BLaER1 (cell line): ENCODE measurements at regions not wholly inside any gene's neighbourhood (a gene's known extent, or its start where the extent isn't known, plus 50 kb on each side); places are given as distances from the start of the nearest gene placed in this dataset.

Source experiments
- H3K27ac ChIP-seq: shearing (Covaris generic); formaldehyde crosslinking; 2 replicates; pipeline ENCODE4 v1.8.1; 2022
- H3K27me3 ChIP-seq: shearing (Covaris generic); formaldehyde crosslinking; 2 replicates; pipeline ENCODE4 v1.8.1; 2022
- H3K36me3 ChIP-seq: shearing (Covaris generic); formaldehyde crosslinking; 2 replicates; pipeline ENCODE4 v1.8.1; 2022
- H3K4me1 ChIP-seq: shearing (Covaris generic); formaldehyde crosslinking; 2 replicates; pipeline ENCODE4 v1.8.1; 2022
- H3K4me2 ChIP-seq: shearing (Covaris generic); formaldehyde crosslinking; 2 replicates; pipeline ENCODE4 v1.8.1; 2022
- H3K4me3 ChIP-seq: shearing (Covaris generic); formaldehyde crosslinking; 2 replicates; pipeline ENCODE4 v1.8.1; 2022
- H3K9ac ChIP-seq: shearing (Covaris generic); formaldehyde crosslinking; 2 replicates; pipeline ENCODE4 v1.8.1; 2022
- H3K9me3 ChIP-seq: shearing (Covaris generic); formaldehyde crosslinking; 2 replicates; pipeline ENCODE4 v1.8.1; 2022
- H4K20me1 ChIP-seq: shearing (Covaris generic); formaldehyde crosslinking; 2 replicates; pipeline ENCODE4 v1.8.1; 2022
- Cebpa-rat ChIP-seq: shearing (Covaris generic); IDR thresholded peaks from 2 replicates; pipeline ENCODE4 v1.8.1; 2022

- Histone ChIP-seq H3K27me3 (no peaks in the 10 kb centered on the region), H3K4me3 (no peak overlapping the region), H3K9ac (no peak overlapping the region), H3K4me1 (peaks cover 66% of the 10 kb centered on the region), H3K27ac (no peak overlapping the region), H4K20me1 (no peaks in the 10 kb centered on the region), H3K4me2 (no peak overlapping the region), H3K36me3 (peaks cover 37% of the 10 kb centered on the region), H3K9me3 (peaks cover 17% of the 10 kb centered on the region)
- no peak for TF ChIP-seq Cebpa-rat
These were observed 95.8 kb upstream of the FOXA2 start for GRCh38 chr20:22680031-22680740.

- no peaks in the 10 kb centered on the region for H3K27me3 ChIP-seq
- H3K4me2 ChIP-seq = peak overlapping the region; percentile 89
- H3K9me3 ChIP-seq = peaks cover 17% of the 10 kb centered on the region
- TF ChIP-seq Cebpa-rat = no peak
- no peak overlapping the region for H3K4me3 ChIP-seq
- H3K36me3 ChIP-seq = peaks cover 37% of the 10 kb centered on the region
- no peak overlapping the region for H3K9ac ChIP-seq
- H4K20me1 ChIP-seq = no peaks in the 10 kb centered on the region
- H3K4me1 ChIP-seq = peaks cover 64% of the 10 kb centered on the region
- H3K27ac ChIP-seq = no peak overlapping the region
These were observed 97.3 kb upstream of the FOXA2 start for GRCh38 chr20:22681591-22682248.

- no peak for TF ChIP-seq Cebpa-rat
- Histone ChIP-seq H3K4me3 (no peak overlapping the region), H4K20me1 (no peaks in the 10 kb centered on the region), H3K36me3 (peaks cover 32% of the 10 kb centered on the region), H3K9me3 (peaks cover 17% of the 10 kb centered on the region), H3K4me2 (peak overlapping the region; percentile 89), H3K27me3 (no peaks in the 10 kb centered on the region), H3K9ac (peak overlapping the region; percentile 93; the same call in 1 of the 2 replicates), H3K4me1 (peaks cover 58% of the 10 kb centered on the region), H3K27ac (peak overlapping the region; percentile 99)
These were observed 98.0 kb upstream of the FOXA2 start for GRCh38 chr20:22682381-22682780.

GRCh38 chr20:22684072-22684762 lies 99.8 kb upstream of the FOXA2 start:
- peak overlapping the region; percentile 67 for H3K4me3 ChIP-seq
- H3K9me3 ChIP-seq = peaks cover 7% of the 10 kb centered on the region
- peak overlapping the region; percentile 99 for H3K27ac ChIP-seq
- peak overlapping the region; percentile 89 for H3K4me2 ChIP-seq
- H3K36me3 ChIP-seq = peaks cover 14% of the 10 kb centered on the region
- H4K20me1 ChIP-seq = no peaks in the 10 kb centered on the region
- peaks cover 55% of the 10 kb centered on the region for H3K4me1 ChIP-seq
- H3K9ac ChIP-seq = peak overlapping the region; percentile 93
- TF ChIP-seq Cebpa-rat = no peak
- no peaks in the 10 kb centered on the region for H3K27me3 ChIP-seq

- H3K27me3 ChIP-seq = no peaks in the 10 kb centered on the region
- no peaks in the 10 kb centered on the region for H3K9me3 ChIP-seq
- peak overlapping the region; percentile 99 for H3K27ac ChIP-seq
- no peaks in the 10 kb centered on the region for H4K20me1 ChIP-seq
- TF ChIP-seq Cebpa-rat = no peak
- H3K4me1 ChIP-seq = peaks cover 61% of the 10 kb centered on the region
- peaks cover 7% of the 10 kb centered on the region; the same call in 1 of the 2 replicates for H3K36me3 ChIP-seq
- peak overlapping the region; percentile 89 for H3K4me2 ChIP-seq
- H3K9ac ChIP-seq = peak overlapping the region; percentile 93
- peak overlapping the region; percentile 67 for H3K4me3 ChIP-seq
These were observed 100.5 kb upstream of the FOXA2 start for GRCh38 chr20:22684763-22685443.

GRCh38 chr20:22686097-22686496 lies 101.7 kb upstream of the FOXA2 start:
- H3K27me3 ChIP-seq = no peaks in the 10 kb centered on the region
- H3K4me1 ChIP-seq = peaks cover 66% of the 10 kb centered on the region
- peak overlapping the region; percentile 89 for H3K4me2 ChIP-seq
- H4K20me1 ChIP-seq = no peaks in the 10 kb centered on the region
- H3K4me3 ChIP-seq = no peak overlapping the region
- H3K9ac ChIP-seq = no peak overlapping the region
- H3K36me3 ChIP-seq = no peaks in the 10 kb centered on the region
- 0 out of 2 replicates have a peak overlapping the region, but pooled peaks have one; percentile 99 for H3K27ac ChIP-seq
- no peak for TF ChIP-seq Cebpa-rat
- H3K9me3 ChIP-seq = no peaks in the 10 kb centered on the region

GRCh38 chr20:22687676-22688349 lies 103.4 kb upstream of the FOXA2 start:
- no peak for TF ChIP-seq Cebpa-rat
- no peaks in the 10 kb centered on the region for H3K27me3 ChIP-seq

GRCh38 chr20:22688485-22688884 lies 104.1 kb upstream of the FOXA2 start:
- Histone ChIP-seq H3K4me3 (no peak overlapping the region), H3K36me3 (no peaks in the 10 kb centered on the region), H4K20me1 (no peaks in the 10 kb centered on the region), H3K27ac (no peak overlapping the region), H3K4me2 (no peak overlapping the region), H3K9ac (no peak overlapping the region), H3K27me3 (no peaks in the 10 kb centered on the region), H3K9me3 (no peaks in the 10 kb centered on the region), H3K4me1 (peaks cover 49% of the 10 kb centered on the region)
- no peak for TF ChIP-seq Cebpa-rat

More at GRCh38 chr20:22687676-22688349, 103.4 kb upstream of the FOXA2 start:
- Histone ChIP-seq H3K27ac (no peak overlapping the region), H3K4me1 (peaks cover 56% of the 10 kb centered on the region), H3K9ac (no peak overlapping the region), H3K4me2 (no peak overlapping the region), H4K20me1 (no peaks in the 10 kb centered on the region), H3K4me3 (no peak overlapping the region), H3K36me3 (no peaks in the 10 kb centered on the region), H3K9me3 (no peaks in the 10 kb centered on the region)

GRCh38 chr20:22689266-22689665 lies 104.9 kb upstream of the FOXA2 start:
- Histone ChIP-seq H3K27ac (no peak overlapping the region), H3K4me2 (no peak overlapping the region), H3K36me3 (no peaks in the 10 kb centered on the region), H4K20me1 (no peaks in the 10 kb centered on the region), H3K9me3 (no peaks in the 10 kb centered on the region), H3K4me3 (no peak overlapping the region), H3K27me3 (no peaks in the 10 kb centered on the region), H3K9ac (no peak overlapping the region), H3K4me1 (peaks cover 43% of the 10 kb centered on the region)
- TF ChIP-seq Cebpa-rat = no peak
